ENCODE measurements at regions not wholly inside any gene's neighbourhood (a gene's known extent, or its start where the extent isn't known, plus 50 kb on each side); places are given as distances from the start of the nearest gene placed in this dataset.
A peak's percentile ranks its signal among the peaks of the same experiment; 100 is the strongest.

DNA sequence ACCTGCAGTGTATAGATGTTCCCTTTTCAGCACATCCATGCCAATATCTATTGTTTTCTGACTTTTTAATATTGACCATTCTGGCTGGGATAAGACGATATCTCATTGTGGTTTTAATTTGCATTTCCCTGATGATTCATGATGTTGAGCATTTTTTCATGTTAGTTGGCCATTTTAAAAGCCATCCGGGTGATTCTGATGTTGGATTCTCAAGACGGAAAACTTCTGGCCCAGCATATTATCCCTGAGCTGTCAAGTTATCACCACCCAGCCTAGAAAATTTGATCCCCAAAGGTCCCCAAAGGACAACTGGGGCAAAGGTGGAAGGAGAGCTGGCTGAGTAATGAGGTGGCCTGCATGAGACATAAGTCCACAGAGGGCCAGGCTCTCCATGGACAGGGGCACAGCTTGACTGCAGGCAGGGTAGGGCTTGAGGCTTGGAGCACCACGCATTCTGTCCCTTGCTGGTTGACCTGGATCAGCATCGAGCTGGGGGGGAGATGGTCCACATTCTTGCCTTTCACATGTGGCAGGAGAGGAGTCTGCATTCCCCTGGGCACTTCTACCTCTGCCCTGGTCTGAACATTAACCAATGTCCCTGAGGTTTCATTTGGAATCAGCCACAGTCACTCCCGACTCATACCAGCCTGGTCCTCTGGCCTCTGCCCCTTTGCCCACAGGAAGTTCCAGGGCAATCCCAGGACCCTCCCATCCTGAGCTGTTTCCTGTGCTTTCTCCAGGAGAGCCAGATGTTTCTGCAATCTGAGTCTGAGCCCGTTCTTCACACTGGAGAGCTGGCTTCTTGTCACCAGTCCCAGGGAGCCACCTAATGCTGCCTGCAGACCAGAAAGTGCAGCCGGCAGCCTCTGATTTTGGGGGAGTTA lies 69.2 kb downstream of the ISG20 start:
- peak overlapping the region; percentile 20 for H3K4me2 ChIP-seq (ENCODE audit: unreplicated experiment)
- TF ChIP-seq EZH2 (IDR thresholded peaks at IDR 0.05; ENCODE audit: insufficient read depth, poor library complexity, severe bottlenecking): no peak
- no peak for TF ChIP-seq EZH2phosphoT487 (IDR thresholded peaks at IDR 0.05; ENCODE audit: insufficient read depth, low read depth)
- WGBS, 2 experiments (ENCODE audit: low coverage in 1 of 2, low lambda C conversion rate in 2 of 2, missing lambda C conversion rate in 2 of 2): 25 to 30% methylated on average over 8 of the region's 8 CpGs
- H2AFZ ChIP-seq: peak overlapping the region; percentile 63
- H3K9ac ChIP-seq: no peak overlapping the region
- no peak overlapping the region for H3K4me3 ChIP-seq
- no peaks in the 10 kb centered on the region for H3K36me3 ChIP-seq (ENCODE audit: low read depth)
- no peaks in the 10 kb centered on the region for H4K20me1 ChIP-seq (ENCODE audit: insufficient read depth)
- peaks cover 31% of the 10 kb centered on the region for H3K27me3 ChIP-seq (replicated peaks; ENCODE audit: insufficient read depth)
- 0 out of 2 replicates have a peak, but pooled peaks cover 4% of the 10 kb centered on the region for H3F3A ChIP-seq (ENCODE audit: insufficient read depth)
- no peaks in the 10 kb centered on the region for H3K9me3 ChIP-seq (ENCODE audit: low read depth)
- no peak overlapping the region for H3K27ac ChIP-seq
- DNase-seq: peak; percentile 39
- H3K9me2 ChIP-seq (ENCODE audit: insufficient read depth): no peaks in the 10 kb centered on the region
- in situ Hi-C loops (cut with MboI): no loop called here
- H3K4me1 ChIP-seq (ENCODE audit: insufficient read depth): peaks cover 16% of the 10 kb centered on the region
- H3K79me2 ChIP-seq (ENCODE audit: insufficient read depth): no peaks in the 10 kb centered on the region

DNA sequence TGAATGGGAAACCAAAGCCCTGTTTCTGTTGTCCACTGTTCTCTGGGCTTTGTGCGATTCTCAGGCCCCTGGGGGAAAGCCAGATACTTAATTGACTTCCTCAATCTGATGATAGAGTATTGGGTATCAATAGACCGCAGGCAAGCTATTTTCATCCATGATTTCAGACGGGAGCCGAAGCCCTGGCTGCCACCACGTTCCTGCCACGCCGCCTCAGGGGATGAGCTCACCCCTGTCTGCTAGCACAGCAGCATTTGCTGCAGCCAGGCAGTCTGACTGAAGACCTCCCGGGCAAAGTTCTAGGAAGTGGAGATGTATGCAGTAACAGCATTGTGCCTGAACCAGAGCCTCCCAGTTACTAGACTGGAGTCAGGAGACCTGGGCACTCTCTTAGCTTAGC lies 69.8 kb downstream of the ISG20 start:
- peak; percentile 60 for DNase-seq
- Histone ChIP-seq H2AFZ (peak overlapping the region; percentile 63), H3K27me3 (replicated peaks; ENCODE audit: insufficient read depth) (peaks cover 33% of the 10 kb centered on the region), H3K9ac (no peak overlapping the region), H4K20me1 (ENCODE audit: insufficient read depth) (no peaks in the 10 kb centered on the region), H3F3A (ENCODE audit: insufficient read depth) (0 out of 2 replicates have a peak, but pooled peaks cover 4% of the 10 kb centered on the region), H3K4me3 (no peak overlapping the region), H3K9me2 (ENCODE audit: insufficient read depth) (no peaks in the 10 kb centered on the region), H3K4me1 (ENCODE audit: insufficient read depth) (peaks cover 16% of the 10 kb centered on the region), H3K4me2 (ENCODE audit: unreplicated experiment) (no peak overlapping the region), H3K79me2 (ENCODE audit: insufficient read depth) (no peaks in the 10 kb centered on the region), H3K27ac (no peak overlapping the region), H3K36me3 (ENCODE audit: low read depth) (no peaks in the 10 kb centered on the region), H3K9me3 (ENCODE audit: low read depth) (no peaks in the 10 kb centered on the region)
- in situ Hi-C loops (cut with MboI): no loop called here
- TF ChIP-seq EZH2phosphoT487 (IDR thresholded peaks at IDR 0.05; ENCODE audit: insufficient read depth, low read depth): no peak
- TF ChIP-seq EZH2 (IDR thresholded peaks at IDR 0.05; ENCODE audit: insufficient read depth, poor library complexity, severe bottlenecking): no peak
- 16 to 19% methylated on average over 8 of the region's 8 CpGs for WGBS, 2 experiments (ENCODE audit: low coverage in 1 of 2, low lambda C conversion rate in 2 of 2, missing lambda C conversion rate in 2 of 2)

DNA sequence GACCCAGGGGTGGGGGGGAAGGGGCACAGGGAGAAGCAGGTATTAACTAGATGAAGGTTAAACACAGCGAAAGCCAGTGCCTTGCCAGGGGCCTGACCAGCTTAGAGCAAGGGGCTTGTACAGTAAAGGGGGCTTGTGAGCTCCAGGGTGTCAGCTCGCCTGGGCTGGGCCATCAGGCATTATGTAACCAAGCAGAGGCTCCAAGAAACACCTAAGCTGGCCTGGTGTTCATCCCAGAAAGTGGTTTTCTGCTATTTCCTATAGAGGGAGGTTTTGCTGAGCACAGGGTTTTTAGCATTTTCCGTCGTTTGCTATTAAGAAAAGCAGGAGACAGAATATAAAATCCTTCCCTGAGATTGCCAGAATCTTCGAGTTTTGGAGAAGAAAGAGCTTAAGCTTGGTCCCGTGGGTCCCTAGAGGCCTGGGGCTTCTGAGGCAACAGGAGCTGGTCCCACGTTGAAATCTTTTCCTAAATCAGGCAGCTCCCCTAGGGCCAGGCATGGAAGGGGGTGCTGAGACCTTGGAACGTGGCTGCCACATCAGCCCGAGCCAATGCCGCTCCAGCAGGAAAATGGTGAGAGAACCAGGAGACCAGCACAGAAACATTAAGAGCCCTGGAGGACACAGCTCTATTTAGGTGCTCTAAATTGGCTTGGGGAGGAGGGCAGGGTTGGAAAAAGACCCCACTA lies 71.4 kb downstream of the ISG20 start:
- no peaks in the 10 kb centered on the region for H3K36me3 ChIP-seq (ENCODE audit: low read depth)
- no peaks in the 10 kb centered on the region for H3K9me3 ChIP-seq (ENCODE audit: low read depth)
- no peak overlapping the region for H3K27ac ChIP-seq
- 0 out of 2 replicates have a peak, but pooled peaks cover 4% of the 10 kb centered on the region for H3F3A ChIP-seq (ENCODE audit: insufficient read depth)
- no peak overlapping the region for H3K9ac ChIP-seq
- no peak for TF ChIP-seq EZH2 (IDR thresholded peaks at IDR 0.05; ENCODE audit: insufficient read depth, poor library complexity, severe bottlenecking)
- TF ChIP-seq EZH2phosphoT487 (IDR thresholded peaks at IDR 0.05; ENCODE audit: insufficient read depth, low read depth): no peak
- H3K79me2 ChIP-seq (ENCODE audit: insufficient read depth): no peaks in the 10 kb centered on the region
- no peak overlapping the region for H3K4me3 ChIP-seq
- H4K20me1 ChIP-seq (ENCODE audit: insufficient read depth): no peaks in the 10 kb centered on the region
- H3K27me3 ChIP-seq (replicated peaks; ENCODE audit: insufficient read depth): peaks cover 29% of the 10 kb centered on the region
- no peak overlapping the region for H2AFZ ChIP-seq
- peaks cover 13% of the 10 kb centered on the region for H3K4me1 ChIP-seq (ENCODE audit: insufficient read depth)
- H3K4me2 ChIP-seq (ENCODE audit: unreplicated experiment): no peak overlapping the region
- H3K9me2 ChIP-seq (ENCODE audit: insufficient read depth): no peaks in the 10 kb centered on the region
- 61 to 64% methylated on average over 9 to 10 of the region's 10 CpGs for WGBS, 2 experiments (ENCODE audit: low coverage in 1 of 2, low lambda C conversion rate in 2 of 2, missing lambda C conversion rate in 2 of 2)
- DNase-seq: no peak
- in situ Hi-C loops (cut with MboI): no loop called here

DNA sequence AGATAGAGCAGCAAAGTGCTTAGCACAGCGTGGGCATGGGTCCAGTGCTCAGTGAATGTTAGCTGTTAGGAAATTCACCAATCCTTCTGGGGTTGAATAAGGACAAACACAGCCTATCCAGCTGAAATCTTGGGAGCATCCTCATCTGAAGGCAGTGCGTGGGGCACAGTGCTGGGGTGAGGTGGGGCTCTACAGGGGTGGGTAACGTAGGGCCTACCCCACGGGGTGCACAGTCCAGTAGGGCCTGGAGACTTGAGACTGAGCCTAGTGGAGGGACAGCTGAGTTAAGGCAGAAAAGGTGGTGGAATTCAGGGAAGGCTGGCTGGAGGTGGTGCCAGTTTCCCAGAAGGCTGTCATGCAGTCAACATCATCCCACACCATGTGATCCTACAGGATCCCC lies 73.0 kb downstream of the ISG20 start:
- Histone ChIP-seq H3K79me2 (ENCODE audit: insufficient read depth) (no peaks in the 10 kb centered on the region), H3K27ac (no peak overlapping the region), H4K20me1 (ENCODE audit: insufficient read depth) (no peaks in the 10 kb centered on the region), H3K4me1 (ENCODE audit: insufficient read depth) (peaks cover 13% of the 10 kb centered on the region), H3F3A (ENCODE audit: insufficient read depth) (0 out of 2 replicates have a peak, but pooled peaks cover 4% of the 10 kb centered on the region), H3K4me3 (no peak overlapping the region), H3K27me3 (replicated peaks; ENCODE audit: insufficient read depth) (peaks cover 26% of the 10 kb centered on the region), H3K9me3 (ENCODE audit: low read depth) (no peaks in the 10 kb centered on the region), H2AFZ (no peak overlapping the region), H3K9ac (no peak overlapping the region), H3K9me2 (ENCODE audit: insufficient read depth) (no peaks in the 10 kb centered on the region), H3K36me3 (ENCODE audit: low read depth) (no peaks in the 10 kb centered on the region), H3K4me2 (ENCODE audit: unreplicated experiment) (no peak overlapping the region)
- 8 to 14% methylated on average over 4 of the region's 4 CpGs for WGBS, 2 experiments (ENCODE audit: low coverage in 1 of 2, low lambda C conversion rate in 2 of 2, missing lambda C conversion rate in 2 of 2)
- TF ChIP-seq EZH2phosphoT487 (IDR thresholded peaks at IDR 0.05; ENCODE audit: insufficient read depth, low read depth) (no peak), EZH2 (IDR thresholded peaks at IDR 0.05; ENCODE audit: insufficient read depth, poor library complexity, severe bottlenecking) (no peak)
- DNase-seq: no peak
- in situ Hi-C loops (cut with MboI): no loop called here

Measured in GM23248 (cell line).